Stimulated activated CD4-positive, alpha-beta T cell treated with anti-CD3 and anti-CD28 coated beads, TNF-alpha, amount 100 ng/mL, for 4 hours (primary cell): ENCODE measurements at regions not wholly inside any gene's neighbourhood (a gene's known extent, or its start where the extent isn't known, plus 50 kb on each side); places are given as distances from the start of the nearest gene placed in this dataset.
"Not testable (repeated sequence)": the region's sequence is repeated elsewhere in the genome, so short reads cannot be mapped to it uniquely, and the experiment has no call there.

Experiments
- DNase-seq, 3 experiments: peaks; one replicate each; pipeline ENCODE4 v3.0.0-alpha.2; 2020; ENCODE audit warnings: low read depth in 3 of 3

DNA sequence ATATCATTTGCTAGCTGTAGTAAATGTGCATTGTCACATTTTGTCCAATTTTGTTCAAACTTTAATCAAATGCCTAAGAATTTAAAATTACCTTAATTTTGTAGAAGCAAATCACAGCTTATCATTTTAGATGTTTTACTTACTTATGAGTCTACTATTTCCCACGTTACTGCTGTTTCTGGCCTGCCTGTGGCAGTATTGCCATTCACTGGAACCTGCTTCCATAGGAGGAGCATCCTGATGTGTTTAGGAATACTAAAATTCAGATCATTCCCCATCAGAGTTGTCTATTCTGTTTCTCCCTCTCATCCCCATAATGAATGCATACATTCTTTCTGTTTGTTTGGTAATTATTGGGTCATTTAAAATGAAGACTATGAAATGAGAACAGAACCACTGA lies 119.5 kb upstream of the SNRPN start:
- no peak for DNase-seq

DNA sequence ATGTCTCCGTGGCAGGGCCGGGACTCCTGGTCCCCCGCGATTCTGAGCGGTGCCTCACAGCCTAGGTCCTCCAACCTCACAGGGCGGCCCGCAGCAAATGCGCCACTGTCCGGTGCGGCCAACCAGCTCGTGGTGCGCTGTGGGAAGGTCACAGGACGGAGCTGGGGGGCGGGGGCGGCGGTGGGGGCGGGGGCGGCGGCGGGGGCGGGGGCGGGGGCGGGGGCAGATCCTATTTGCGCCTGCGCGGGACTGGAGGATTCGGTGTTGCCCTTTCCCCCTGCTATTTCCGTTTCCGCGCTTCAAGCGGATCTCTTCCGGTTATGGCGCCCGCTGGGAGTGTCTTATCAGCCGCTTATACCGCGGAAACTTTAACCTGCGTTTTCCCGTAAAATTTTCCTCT lies 106.7 kb upstream of the SNRPN start:
- no peak for DNase-seq

DNA sequence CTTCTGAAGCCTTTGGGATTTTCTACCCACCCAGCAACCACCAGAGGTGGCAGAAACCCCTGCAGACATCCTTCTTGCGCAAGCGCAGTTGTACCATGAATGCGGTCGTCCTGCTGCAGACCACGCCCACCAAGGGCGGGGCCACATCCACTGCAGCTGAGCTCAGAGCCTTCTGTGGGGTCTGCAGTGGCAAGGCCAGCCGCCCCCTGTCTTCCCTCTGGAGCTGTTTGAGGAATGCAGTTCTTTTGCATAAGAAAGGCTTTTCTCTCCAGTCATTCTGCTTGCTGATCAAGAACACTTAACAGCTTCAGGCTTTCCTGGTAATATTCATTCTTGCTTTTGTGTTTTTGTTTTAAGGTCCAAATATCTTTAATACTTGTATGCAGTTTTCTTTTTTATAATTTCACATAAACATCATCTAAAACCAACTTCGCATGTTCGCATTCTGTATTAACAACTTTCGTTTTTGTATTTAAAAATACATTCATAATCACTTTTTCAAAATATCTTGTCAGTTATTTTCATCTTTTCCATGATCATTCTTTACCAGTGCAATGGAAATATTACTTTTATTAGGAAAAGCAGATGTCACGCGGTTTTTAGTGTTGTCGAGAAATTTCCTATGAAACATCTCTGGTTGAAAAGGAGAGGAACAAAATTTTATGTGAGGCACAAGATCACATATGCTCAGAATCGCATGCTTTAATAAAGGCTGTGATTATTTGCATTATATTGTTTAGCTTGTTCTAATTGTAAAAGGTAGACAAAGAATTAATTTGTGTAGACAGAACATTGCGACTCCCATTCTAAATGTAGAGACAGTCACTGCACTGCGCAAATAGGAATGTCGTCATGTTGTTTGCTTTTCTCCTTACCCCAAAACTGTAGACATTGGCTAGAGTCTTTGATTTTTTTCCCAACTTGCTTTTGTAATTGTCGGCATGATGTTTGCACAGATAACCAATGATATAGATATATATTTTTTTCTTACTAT lies 98.1 kb upstream of the SNRPN start:
- DNase-seq: no peak

- no peak for DNase-seq
Measured at GRCh38 chr15:24857763-24858162, 97.0 kb upstream of the SNRPN start.

GRCh38 chr15:24858183-24858582 lies 96.6 kb upstream of the SNRPN start:
- DNase-seq: not testable (repeated sequence)

- DNase-seq: no peak
Measured at GRCh38 chr15:24858737-24859601, 95.8 kb upstream of the SNRPN start.

- no peak for DNase-seq
Measured at GRCh38 chr15:24861014-24861690, 93.6 kb upstream of the SNRPN start.

DNA sequence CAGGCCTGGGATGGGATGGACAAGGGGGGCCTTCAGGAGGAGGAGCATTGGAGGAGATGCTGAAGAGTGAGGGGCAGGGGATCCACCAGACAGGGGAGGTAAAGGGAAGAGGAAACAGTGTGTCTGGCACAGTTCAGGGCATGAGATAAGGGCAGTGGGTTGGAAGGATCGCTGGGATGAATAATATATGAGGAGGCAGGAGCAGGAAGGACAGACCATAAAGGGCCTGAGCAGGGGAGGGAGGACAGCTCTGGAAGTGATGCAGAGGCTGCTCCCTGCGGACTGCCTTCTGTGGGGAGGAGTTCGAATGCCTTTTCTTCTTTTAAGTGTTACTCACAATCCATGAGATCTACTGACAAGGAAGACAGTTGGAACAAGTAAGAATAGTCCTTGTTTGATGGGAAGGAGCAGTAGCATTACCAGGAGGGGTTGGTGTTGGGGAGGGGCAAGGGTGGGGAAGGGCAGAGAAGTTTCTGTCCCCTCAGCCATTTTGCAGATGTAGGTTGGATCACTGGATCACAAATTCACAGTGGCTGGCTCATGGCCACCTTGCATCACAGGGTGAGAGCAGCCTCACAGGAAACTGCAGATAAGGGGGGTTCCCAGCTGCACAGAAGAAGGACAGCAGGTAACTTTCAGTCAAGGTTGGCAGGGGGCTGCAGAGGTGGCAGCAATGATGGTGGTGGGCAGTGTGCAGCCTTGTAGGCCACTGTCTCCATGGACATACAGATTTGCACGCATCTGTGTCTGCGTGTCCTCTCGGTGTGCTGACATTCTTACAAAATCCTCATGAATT lies 91.9 kb upstream of the SNRPN start:
- DNase-seq: no peak

DNA sequence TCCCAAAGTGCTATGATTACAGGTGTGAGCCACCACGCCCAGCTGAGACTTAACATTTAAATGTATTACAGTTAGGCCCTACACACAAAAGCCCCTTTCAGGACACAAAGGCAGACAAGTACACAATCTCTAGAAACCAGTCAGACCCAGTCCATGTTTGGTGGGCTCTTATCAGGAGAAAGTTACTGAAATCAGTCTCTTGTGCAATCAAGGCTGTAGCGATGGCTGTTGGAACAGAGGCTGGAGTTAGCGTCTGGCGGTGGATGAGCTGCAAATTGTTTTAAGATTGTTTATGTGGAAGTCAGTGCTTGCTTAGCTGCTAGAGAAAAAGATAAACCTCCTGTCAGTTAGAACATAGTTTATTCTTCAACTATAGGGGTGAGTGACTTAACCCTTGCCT lies 89.5 kb upstream of the SNRPN start:
- DNase-seq: no peak

- no peak for DNase-seq
Measured at GRCh38 chr15:24877174-24877573, 77.6 kb upstream of the SNRPN start.

- no peak for DNase-seq
Measured at GRCh38 chr15:24878153-24878552, 76.6 kb upstream of the SNRPN start.

- no peak for DNase-seq
Measured at GRCh38 chr15:24879492-24879891, 75.3 kb upstream of the SNRPN start.

DNA sequence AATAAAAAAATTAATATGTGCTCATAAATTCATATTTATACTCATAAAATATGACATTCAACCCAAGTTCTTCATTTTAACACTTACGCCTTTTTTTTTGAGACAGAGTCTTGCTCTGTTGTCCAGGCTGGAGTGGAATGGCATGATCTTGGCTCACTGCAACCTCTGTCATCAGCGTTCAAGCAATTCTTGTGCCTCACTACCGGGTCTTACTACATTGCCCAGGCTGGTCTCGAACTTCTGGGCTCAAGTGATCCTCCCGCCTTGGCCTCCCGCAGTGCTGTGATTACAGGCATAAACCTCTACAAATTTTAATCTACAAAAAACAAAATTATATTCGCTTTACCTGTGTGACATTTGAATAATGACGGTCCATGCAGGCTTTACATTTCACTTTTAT lies 74.1 kb upstream of the SNRPN start:
- no peak for DNase-seq

GRCh38 chr15:24886538-24886937 lies 68.2 kb upstream of the SNRPN start:
- DNase-seq: no peak

DNA sequence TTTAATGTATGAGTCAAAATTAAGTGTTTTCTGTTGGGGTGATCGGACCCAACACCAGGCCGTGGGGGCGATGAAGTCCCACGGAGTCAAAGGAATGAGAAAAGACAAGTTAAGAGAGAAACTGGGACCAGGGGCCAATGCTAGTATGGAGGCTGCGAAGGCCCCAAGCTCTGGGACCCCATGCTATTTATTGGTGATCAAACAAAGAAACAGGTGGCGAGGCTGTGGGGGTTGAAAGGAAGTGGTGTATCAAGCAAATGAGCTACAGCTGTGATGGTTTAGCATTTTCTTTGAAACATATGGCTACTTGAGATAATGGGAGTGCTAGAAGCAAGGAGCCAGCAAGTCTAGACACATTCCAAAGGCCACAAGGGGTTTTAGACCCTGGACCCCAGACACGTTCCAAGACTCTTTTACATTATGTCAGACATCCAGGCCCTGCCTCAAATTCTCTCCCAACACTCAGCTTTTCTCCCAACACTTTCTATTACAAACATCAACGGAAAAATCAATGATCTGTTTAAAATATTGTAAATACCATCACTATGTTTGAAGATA lies 56.0 kb upstream of the SNRPN start:
- DNase-seq: no peak

DNA sequence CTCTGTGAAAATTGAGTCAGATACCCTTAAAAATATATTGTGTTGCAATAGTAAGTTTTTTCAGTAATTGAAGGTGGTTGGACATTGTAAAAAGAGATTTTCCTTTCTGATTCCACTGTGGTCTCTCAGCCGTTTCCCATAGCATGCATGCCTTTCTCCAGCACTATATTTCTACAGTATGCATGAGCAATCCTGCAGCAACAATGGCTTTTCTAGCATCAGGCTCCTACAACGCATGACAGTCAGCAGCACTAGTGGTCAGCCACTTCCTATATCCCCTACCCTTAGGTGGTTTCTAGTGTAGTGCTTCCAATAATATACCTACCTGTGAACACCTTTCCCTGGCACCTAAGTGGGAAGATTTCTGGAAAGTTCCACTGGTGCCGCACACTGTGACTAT lies 55.4 kb upstream of the SNRPN start:
- DNase-seq: no peak

- no peak for DNase-seq
Measured at GRCh38 chr15:24899795-24900194, 55.0 kb upstream of the SNRPN start.

DNA sequence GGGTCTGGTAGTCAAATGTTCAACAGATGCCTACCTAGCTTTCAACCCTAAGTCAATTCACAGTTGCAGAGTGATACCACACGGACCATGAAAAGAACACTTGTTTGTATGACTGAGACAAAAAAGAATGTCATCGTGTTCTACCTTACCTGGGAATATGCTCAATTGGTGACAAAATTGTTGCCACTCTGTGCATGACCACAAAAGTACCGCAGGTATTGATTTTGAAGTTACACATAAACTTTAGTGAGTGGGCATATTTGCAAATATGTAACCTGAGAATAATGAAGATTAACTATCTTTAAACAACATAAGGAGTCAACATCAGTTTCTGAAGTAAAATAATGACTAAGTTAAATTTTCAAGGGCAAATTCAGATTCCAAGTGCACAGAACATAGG lies 53.4 kb upstream of the SNRPN start:
- no peak for DNase-seq
